GM18502 (cell line): ENCODE measurements at regions not wholly inside any gene's neighbourhood (a gene's known extent, or its start where the extent isn't known, plus 50 kb on each side); places are given as distances from the start of the nearest gene placed in this dataset.
"Not testable (repeated sequence)": the region's sequence is repeated elsewhere in the genome, so short reads cannot be mapped to it uniquely, and the experiment has no call there.

Source experiments
- ATAC-seq: cut with Tn5 transposase; IDR thresholded peaks from one replicate; pipeline ENCODE4 v1.9.1; 2021; ENCODE audit warnings: mild to moderate bottlenecking; ENCODE audit not compliant: unreplicated experiment, poor library complexity

GRCh38 chr10:7108141-7108540 is 302.7 kb downstream of the SFMBT2 start:
- ATAC-seq = no peak

GRCh38 chr10:7107285-7107684 is 303.5 kb downstream of the SFMBT2 start:
- ATAC-seq = no peak

GRCh38 chr10:7104379-7104778 is 306.5 kb downstream of the SFMBT2 start:
- not testable (repeated sequence) for ATAC-seq

DNA sequence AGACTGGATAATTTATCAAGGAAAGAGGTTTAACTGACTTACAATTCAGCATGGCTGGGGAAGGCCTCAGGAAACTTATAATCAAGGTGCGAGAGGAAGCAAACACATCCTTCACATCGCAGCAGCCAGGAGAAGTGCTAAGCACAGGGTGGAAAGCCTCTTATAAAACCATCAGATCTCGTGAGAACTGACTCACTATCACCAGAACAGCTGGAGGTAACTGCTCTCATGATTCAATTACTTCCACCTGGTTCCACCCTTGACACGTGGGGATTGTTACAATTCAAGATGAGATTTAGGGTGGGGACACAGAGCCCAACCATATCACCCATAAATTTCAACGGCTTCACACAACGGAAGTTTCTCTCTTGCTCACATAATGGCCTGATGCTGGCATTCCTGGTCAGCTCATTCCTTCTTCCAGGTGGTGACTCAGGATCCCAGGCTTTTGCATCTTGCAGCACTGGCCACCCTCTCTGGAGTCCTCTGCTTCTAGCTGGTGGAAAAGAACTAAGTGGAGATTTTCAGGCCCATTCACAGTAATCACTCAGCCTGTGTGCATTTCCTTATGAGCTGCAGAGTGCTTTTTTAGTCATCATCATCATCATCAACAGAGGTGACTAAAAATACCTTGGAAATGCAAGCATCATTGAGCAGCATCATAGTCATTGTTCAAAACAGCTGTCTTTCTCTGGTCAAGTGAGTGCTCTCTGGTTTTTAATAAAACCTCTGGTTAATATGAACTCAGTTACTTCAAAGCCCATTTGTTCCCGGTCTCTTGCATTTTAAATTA is 308.1 kb downstream of the SFMBT2 start:
- ATAC-seq = peak; percentile 90

DNA sequence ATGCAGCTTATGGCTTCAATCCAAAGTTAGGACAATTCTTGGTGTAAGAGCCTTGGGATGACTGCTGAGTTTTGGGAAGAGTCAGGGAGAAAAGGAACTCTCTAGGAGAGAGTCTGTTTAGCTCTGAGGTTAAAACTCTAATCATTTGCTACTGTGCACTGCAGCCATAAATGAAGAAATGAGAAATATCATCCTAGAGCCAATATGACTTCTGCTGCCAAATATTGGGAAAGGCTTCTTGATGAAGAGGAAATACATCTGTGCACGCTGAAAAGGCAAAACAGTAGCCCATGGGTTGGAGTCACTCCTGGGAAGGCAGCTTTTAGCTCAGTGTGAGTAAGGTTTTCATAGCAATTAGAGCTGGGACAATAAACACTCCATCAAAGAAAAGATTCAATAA is 308.8 kb downstream of the SFMBT2 start:
- no peak for ATAC-seq

DNA sequence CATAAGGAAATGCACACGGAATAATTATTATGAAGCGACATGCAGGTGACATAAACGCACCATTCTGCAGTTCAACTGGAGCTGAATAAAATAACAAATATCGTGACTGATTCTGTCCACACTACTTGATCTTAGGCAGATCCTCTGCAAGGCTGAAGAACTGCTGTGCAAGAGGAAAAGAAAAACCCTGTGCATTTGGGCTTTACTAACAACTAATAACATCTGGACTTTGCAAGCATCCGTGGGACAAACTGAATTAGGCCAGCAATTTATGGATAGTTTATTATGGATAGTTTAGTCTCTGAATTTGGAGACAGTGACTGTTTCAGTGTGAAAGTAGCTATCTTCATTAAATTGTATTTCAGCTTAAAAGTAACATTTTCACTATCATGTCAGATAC is 309.4 kb downstream of the SFMBT2 start:
- ATAC-seq = no peak

GRCh38 chr10:7100032-7100702 is 310.7 kb downstream of the SFMBT2 start:
- no peak for ATAC-seq

DNA sequence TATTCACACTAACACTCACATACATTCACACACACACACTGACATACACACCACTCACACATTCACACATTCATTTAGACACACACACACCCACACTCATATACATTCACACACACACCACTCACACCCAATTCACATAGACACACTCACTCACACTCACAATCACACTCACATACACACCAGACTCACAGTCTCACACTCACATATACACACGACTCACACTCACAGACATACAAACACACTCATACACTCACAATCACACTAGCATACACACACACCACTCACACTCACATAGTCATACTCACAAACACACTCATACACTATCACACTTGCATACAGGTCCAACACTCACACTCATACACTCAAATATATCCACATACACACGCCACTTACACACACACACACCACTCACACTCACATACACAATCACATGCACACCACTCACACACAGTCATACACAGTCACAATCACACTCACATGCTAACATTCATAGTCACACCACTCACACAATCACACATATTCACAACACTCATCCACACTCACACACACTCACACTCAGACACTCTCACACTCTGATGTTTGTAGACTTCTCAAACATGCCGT is 312.6 kb downstream of the SFMBT2 start:
- ATAC-seq = no peak

- no peak for ATAC-seq
Observed at GRCh38 chr10:7094781-7095180, 316.1 kb downstream of the SFMBT2 start.

DNA sequence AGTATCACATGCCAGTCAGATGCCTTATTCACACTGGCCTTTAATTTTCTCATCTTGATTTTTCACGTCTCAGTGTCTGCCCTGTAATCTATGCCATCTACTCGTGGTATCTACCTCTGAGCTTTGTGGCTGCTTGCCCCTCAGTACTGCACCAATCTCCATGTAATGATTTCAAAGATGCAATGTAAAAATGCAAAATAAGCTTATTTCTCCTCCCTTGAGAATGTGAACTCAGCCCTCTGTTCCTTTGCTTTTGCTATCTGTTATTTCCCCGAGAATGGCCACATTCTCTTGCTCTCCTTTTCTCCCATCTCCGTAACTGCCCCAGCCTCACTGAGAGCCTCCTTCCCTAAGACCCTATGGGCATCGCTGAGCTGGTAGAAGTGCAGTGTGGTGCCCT is 317.5 kb downstream of the SFMBT2 start:
- no peak for ATAC-seq

DNA sequence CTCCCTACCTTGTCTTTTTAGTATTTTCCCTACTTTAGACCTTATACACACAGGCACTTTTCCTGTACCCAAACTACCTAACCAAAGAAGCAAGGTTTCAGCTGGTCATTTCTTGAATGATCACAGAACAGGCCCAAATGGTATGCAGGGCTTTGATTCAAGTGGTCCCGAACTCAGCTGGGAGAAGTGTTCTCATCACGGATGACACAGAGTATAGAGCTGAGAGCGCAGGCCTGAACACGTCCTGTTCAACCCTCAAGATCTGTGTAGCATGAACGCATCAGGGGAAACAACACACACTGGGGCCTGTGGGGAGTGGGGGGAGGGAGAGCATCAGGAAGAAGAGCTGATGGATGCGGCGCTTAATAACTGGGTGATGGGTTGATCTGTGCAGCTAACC is 318.2 kb downstream of the SFMBT2 start:
- no peak for ATAC-seq

- no peak for ATAC-seq
Observed at GRCh38 chr10:7090529-7090928, 320.3 kb downstream of the SFMBT2 start.

GRCh38 chr10:7085913-7086589 is 324.8 kb downstream of the SFMBT2 start:
- no peak for ATAC-seq

GRCh38 chr10:7085147-7085912 is 325.5 kb downstream of the SFMBT2 start:
- ATAC-seq = no peak

GRCh38 chr10:7084280-7085005 is 326.4 kb downstream of the SFMBT2 start:
- no peak for ATAC-seq

- ATAC-seq = no peak
Observed at GRCh38 chr10:7082967-7083366, 327.9 kb downstream of the SFMBT2 start.

- ATAC-seq = no peak
Observed at GRCh38 chr10:7077880-7078279, 333.0 kb downstream of the SFMBT2 start.

GRCh38 chr10:7075851-7076250 is 335.0 kb downstream of the SFMBT2 start:
- ATAC-seq = no peak

DNA sequence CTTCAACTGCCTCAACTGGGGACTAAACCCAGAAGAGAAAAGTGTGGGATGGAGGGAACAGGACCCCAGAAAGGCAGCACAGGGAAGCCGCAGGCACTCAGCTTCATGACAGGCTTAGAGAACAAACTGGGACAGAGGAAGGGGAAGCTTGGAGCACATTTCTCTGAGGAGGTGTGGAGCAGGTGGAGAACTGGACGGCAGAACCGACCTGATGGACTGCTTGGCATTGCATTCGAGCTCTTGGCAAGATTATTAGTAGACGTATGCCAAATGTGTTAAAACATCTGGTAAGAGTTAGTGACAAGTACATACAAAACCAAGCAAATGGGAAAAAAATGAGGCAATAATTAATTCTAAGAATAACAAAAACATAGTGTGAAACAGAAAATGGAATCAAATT is 335.7 kb downstream of the SFMBT2 start:
- no peak for ATAC-seq

GRCh38 chr10:7071421-7071820 is 339.4 kb downstream of the SFMBT2 start:
- no peak for ATAC-seq
